BLaER1 treated with 17β-estradiol and CSF1 and Interleukin-3, amounts not matched to agents 10 nM and 100 nM (cell line): ENCODE measurements at regions not wholly inside any gene's neighbourhood (a gene's known extent, or its start where the extent isn't known, plus 50 kb on each side); places are given as distances from the start of the nearest gene placed in this dataset.

Experiments used
- H3K27ac ChIP-seq, 11 experiments: shearing (Covaris generic); formaldehyde crosslinking; 2 replicates each; pipeline ENCODE4 v1.8.1; 2022
- H3K27me3 ChIP-seq, 11 experiments: shearing (Covaris generic); formaldehyde crosslinking; 2 replicates each; pipeline ENCODE4 v1.8.1; 2022
- H3K36me3 ChIP-seq, 11 experiments: shearing (Covaris generic); formaldehyde crosslinking; 2 replicates each; pipeline ENCODE4 v1.8.1; 2022
- H3K4me1 ChIP-seq, 10 experiments: shearing (Covaris generic); formaldehyde crosslinking; 2 replicates each; pipeline ENCODE4 v1.8.1; 2022
- H3K4me2 ChIP-seq, 11 experiments: shearing (Covaris generic); formaldehyde crosslinking; 2 replicates each; pipeline ENCODE4 v1.8.1; 2022
- H3K4me3 ChIP-seq, 10 experiments: shearing (Covaris generic); formaldehyde crosslinking; 2 replicates each; pipeline ENCODE4 v1.8.1; 2022
- H3K9ac ChIP-seq, 11 experiments: shearing (Covaris generic); formaldehyde crosslinking; 2 replicates each; pipeline ENCODE4 v1.8.1; 2022
- H3K9me3 ChIP-seq, 11 experiments: shearing (Covaris generic); formaldehyde crosslinking; replicated peaks in 1 of 11; 2 replicates each; pipeline ENCODE4 v1.8.1; 2022
- H4K20me1 ChIP-seq, 11 experiments: shearing (Covaris generic); formaldehyde crosslinking; 2 replicates each; pipeline ENCODE4 v1.8.1; 2022
- Cebpa-rat ChIP-seq, 11 experiments: shearing (Covaris generic); IDR thresholded peaks; 2 replicates each; pipeline ENCODE4 v1.8.1; 2022

DNA sequence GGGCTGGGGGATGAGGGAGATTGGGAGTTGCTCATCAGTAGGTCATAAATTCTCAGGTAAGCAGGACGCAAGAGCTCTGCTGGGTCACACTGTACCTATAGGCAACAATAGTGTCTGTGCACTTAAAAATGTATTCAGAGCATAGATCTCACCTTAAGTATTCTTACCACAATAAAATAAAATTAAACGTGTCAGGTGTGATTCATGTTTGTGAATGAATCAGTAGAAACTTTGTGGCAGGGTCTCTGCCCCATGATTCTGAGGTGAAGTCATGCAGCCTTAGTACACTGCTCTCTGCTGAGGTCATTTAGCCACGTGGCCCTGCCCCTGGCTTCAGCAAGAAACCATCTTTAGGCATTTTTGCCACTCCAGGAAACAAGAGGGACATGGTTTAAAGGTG, 253.8 kb downstream of the FBXO15 start:
- Histone ChIP-seq H3K27ac (no peak overlapping the region), H4K20me1 (no peaks in the 10 kb centered on the region), H3K36me3 (no peaks in the 10 kb centered on the region), H3K4me1 (peaks cover 0 to 14% (median 8%) of the 10 kb centered on the region in 10 experiments; a peak in 10 of 20 replicates), H3K9me3 (no peaks in the 10 kb centered on the region), H3K4me3 (no peak overlapping the region), H3K27me3 (no peaks in the 10 kb centered on the region), H3K9ac (no peak overlapping the region), H3K4me2 (no peak overlapping the region)
- no peak for TF ChIP-seq Cebpa-rat (IDR thresholded peaks at IDR 0.05)

GRCh38 chr18:73891572-73892421, 255.8 kb downstream of the FBXO15 start:
- H3K4me3 ChIP-seq = no peak overlapping the region
- no peak overlapping the region for H3K27ac ChIP-seq
- H3K9ac ChIP-seq = no peak overlapping the region

DNA sequence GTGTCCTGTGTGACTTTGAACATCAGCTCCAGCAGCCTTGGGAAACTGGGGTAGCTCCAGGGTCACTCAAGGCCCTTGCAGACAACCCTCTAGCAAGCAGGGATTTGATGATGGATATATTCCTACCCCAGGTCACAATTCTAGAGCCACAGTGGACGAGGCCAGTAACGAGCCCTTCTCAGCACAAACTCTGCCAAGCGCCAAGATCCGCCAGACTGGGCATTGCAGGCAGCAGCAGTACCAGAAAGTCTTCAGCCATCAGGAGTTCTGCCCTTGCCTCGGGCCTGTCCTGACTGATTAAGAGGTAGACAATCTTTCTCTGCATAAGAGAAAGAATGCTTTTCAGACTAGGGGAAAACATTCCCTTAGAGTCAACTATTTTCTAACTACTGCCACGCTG, 259.1 kb downstream of the FBXO15 start:
- no peaks in the 10 kb centered on the region for H3K4me1 ChIP-seq
- H3K36me3 ChIP-seq = no peaks in the 10 kb centered on the region
- H3K9ac ChIP-seq = no peak overlapping the region
- H3K27me3 ChIP-seq = no peaks in the 10 kb centered on the region
- H3K27ac ChIP-seq = no peak overlapping the region
- no peak for TF ChIP-seq Cebpa-rat (IDR thresholded peaks at IDR 0.05)
- no peak overlapping the region for H3K4me2 ChIP-seq
- H4K20me1 ChIP-seq = no peaks in the 10 kb centered on the region
- H3K4me3 ChIP-seq = no peak overlapping the region
- no peaks in the 10 kb centered on the region for H3K9me3 ChIP-seq

More at GRCh38 chr18:73891572-73892421, 255.8 kb downstream of the FBXO15 start:
- H3K4me2 ChIP-seq = no peak overlapping the region
- TF ChIP-seq Cebpa-rat (IDR thresholded peaks at IDR 0.05) = no peak
- peaks cover 0 to 10% (median 7%) of the 10 kb centered on the region in 10 experiments; a peak in 10 of 20 replicates for H3K4me1 ChIP-seq
- no peaks in the 10 kb centered on the region for H4K20me1 ChIP-seq
- H3K36me3 ChIP-seq = no peaks in the 10 kb centered on the region
- no peaks in the 10 kb centered on the region for H3K27me3 ChIP-seq
- no peaks in the 10 kb centered on the region for H3K9me3 ChIP-seq

DNA sequence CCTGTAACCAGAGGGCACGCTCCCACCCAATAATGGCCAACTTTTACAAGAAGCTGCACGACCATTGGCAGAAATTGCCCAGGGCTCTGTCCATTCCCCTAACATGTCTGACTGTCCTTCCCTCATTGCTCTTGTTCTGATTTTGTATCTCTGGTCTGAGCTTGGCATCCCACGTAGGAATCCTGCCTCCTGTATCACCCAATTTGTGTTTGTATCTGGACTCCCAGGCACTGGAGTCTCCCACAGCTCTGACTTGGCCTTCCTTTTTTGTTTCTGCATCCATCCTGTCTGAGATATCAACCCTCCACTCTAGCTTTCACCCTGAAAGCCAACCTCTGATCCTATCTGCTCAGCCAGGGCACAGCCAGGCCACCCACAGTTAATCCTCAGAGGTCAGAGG, 259.8 kb downstream of the FBXO15 start:
- no peak overlapping the region for H3K4me3 ChIP-seq
- no peak overlapping the region for H3K9ac ChIP-seq
- H3K4me1 ChIP-seq = no peaks in the 10 kb centered on the region
- H3K27ac ChIP-seq = no peak overlapping the region
- no peaks in the 10 kb centered on the region for H3K9me3 ChIP-seq
- H3K27me3 ChIP-seq = no peaks in the 10 kb centered on the region
- H3K36me3 ChIP-seq = no peaks in the 10 kb centered on the region
- H3K4me2 ChIP-seq = no peak overlapping the region
- no peaks in the 10 kb centered on the region for H4K20me1 ChIP-seq
- TF ChIP-seq Cebpa-rat (IDR thresholded peaks at IDR 0.05) = no peak

- TF ChIP-seq Cebpa-rat (IDR thresholded peaks at IDR 0.05) = no peak
- H3K27me3 ChIP-seq = no peaks in the 10 kb centered on the region
These were observed 262.8 kb downstream of the FBXO15 start for GRCh38 chr18:73884868-73885267.

DNA sequence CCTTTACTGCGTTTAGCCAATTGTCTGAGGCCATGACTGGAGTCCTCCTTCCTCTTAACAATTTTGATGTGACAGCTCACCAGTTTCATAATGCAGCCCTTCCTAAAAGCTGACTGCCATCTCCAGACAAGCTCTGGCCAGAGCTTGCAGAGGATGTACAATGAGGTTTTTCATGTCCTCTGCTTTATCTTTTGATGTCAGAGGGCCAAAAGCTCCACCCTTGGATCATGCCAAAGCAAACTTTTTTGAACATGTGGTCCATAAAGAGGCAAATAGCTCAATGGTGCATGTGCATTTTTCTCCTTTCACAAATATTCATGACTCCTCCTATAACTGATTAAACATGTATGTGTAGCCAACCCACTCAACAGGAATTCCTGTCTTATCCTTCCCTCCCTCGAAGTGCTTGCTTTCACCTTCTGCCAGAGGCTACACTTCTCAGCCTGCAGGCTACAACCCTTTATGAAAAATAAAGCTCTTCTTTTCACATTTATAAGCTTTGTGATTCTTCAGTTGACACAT, 266.2 kb downstream of the FBXO15 start:
- no peak overlapping the region for H3K4me2 ChIP-seq
- no peak overlapping the region for H3K27ac ChIP-seq
- peaks cover 0 to 8% (median 0%) of the 10 kb centered on the region in 10 experiments; a peak in 4 of 20 replicates for H3K4me1 ChIP-seq
- no peaks in the 10 kb centered on the region for H3K27me3 ChIP-seq
- no peak overlapping the region for H3K4me3 ChIP-seq
- H3K9me3 ChIP-seq = peaks cover 0 to 10% (median 0%) of the 10 kb centered on the region in 11 experiments; a peak in 5 of 22 replicates
- no peaks in the 10 kb centered on the region for H3K36me3 ChIP-seq
- H3K9ac ChIP-seq = no peak overlapping the region
- no peaks in the 10 kb centered on the region for H4K20me1 ChIP-seq
- no peak for TF ChIP-seq Cebpa-rat (IDR thresholded peaks at IDR 0.05)

More at GRCh38 chr18:73884868-73885267, 262.8 kb downstream of the FBXO15 start:
- H3K4me1 ChIP-seq = no peaks in the 10 kb centered on the region
- no peak overlapping the region for H3K4me3 ChIP-seq
- H3K9me3 ChIP-seq = peaks cover 0 to 5% (median 0%) of the 10 kb centered on the region in 11 experiments; a peak in 1 of 22 replicates
- no peaks in the 10 kb centered on the region for H4K20me1 ChIP-seq
- H3K9ac ChIP-seq = no peak overlapping the region
- H3K4me2 ChIP-seq = no peak overlapping the region
- H3K36me3 ChIP-seq = no peaks in the 10 kb centered on the region
- no peak overlapping the region for H3K27ac ChIP-seq

GRCh38 chr18:73880387-73880786, 267.2 kb downstream of the FBXO15 start:
- Histone ChIP-seq H3K27ac (no peak overlapping the region), H4K20me1 (no peaks in the 10 kb centered on the region), H3K4me2 (no peak overlapping the region), H3K4me3 (no peak overlapping the region), H3K9me3 (peaks cover 0 to 10% (median 0%) of the 10 kb centered on the region in 11 experiments; a peak in 5 of 22 replicates), H3K27me3 (no peaks in the 10 kb centered on the region), H3K9ac (no peak overlapping the region), H3K4me1 (peaks cover 0 to 8% (median 0%) of the 10 kb centered on the region in 10 experiments; a peak in 4 of 20 replicates), H3K36me3 (no peaks in the 10 kb centered on the region)
- no peak for TF ChIP-seq Cebpa-rat (IDR thresholded peaks at IDR 0.05)

GRCh38 chr18:73879766-73880165, 267.9 kb downstream of the FBXO15 start:
- TF ChIP-seq Cebpa-rat (IDR thresholded peaks at IDR 0.05) = no peak
- H3K36me3 ChIP-seq = no peaks in the 10 kb centered on the region
- H3K9ac ChIP-seq = no peak overlapping the region
- H3K27ac ChIP-seq = no peak overlapping the region
- H3K4me1 ChIP-seq = peaks cover 0 to 8% (median 0%) of the 10 kb centered on the region in 10 experiments; a peak in 4 of 20 replicates
- H4K20me1 ChIP-seq = no peaks in the 10 kb centered on the region
- H3K4me2 ChIP-seq = no peak overlapping the region
- H3K9me3 ChIP-seq = peaks cover 0 to 10% (median 0%) of the 10 kb centered on the region in 11 experiments; a peak in 5 of 22 replicates
- no peaks in the 10 kb centered on the region for H3K27me3 ChIP-seq
- H3K4me3 ChIP-seq = no peak overlapping the region

- Histone ChIP-seq H3K9me3 (peaks cover 0 to 10% (median 0%) of the 10 kb centered on the region in 11 experiments; a peak in 5 of 22 replicates), H3K27ac (no peak overlapping the region), H3K4me2 (no peak overlapping the region), H3K4me3 (no peak overlapping the region), H3K9ac (no peak overlapping the region), H4K20me1 (no peaks in the 10 kb centered on the region), H3K36me3 (no peaks in the 10 kb centered on the region), H3K27me3 (no peaks in the 10 kb centered on the region), H3K4me1 (peaks cover 0 to 8% (median 0%) of the 10 kb centered on the region in 10 experiments; a peak in 4 of 20 replicates)
- TF ChIP-seq Cebpa-rat (IDR thresholded peaks at IDR 0.05) = no peak
These were observed 268.3 kb downstream of the FBXO15 start for GRCh38 chr18:73879328-73879727.
